ENCODE measurements at regions not wholly inside any gene's neighbourhood (a gene's known extent, or its start where the extent isn't known, plus 50 kb on each side); places are given as distances from the start of the nearest gene placed in this dataset.

DNA sequence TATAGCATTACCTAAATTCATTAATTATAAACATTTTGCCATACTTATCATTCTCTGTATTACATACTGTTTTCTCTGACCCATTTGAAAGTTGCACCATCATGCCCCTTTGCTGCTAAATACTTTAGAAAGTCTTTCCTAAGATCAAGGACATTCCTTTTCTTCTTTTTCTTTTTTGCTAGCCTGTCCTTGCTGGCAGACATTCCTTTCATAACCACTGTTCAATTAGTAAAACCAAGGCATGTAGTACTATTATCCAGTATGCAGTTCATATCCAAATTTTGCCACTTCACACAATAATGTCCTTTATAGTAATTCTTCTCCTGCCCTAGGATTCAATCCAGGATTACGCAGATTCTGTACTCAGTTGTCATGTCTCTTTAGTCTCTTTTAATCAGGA, 321.0 kb upstream of the C2CD4B start:
- no peak overlapping the region for H3K9ac ChIP-seq
- H3K27ac ChIP-seq, result no peak overlapping the region
- no peaks in the 10 kb centered on the region for H3K4me1 ChIP-seq
- H3K4me2 ChIP-seq (ENCODE audit: low read length), result no peak overlapping the region
- no peak for TF ChIP-seq CTCF (IDR thresholded peaks at IDR 0.05)
- no peaks in the 10 kb centered on the region for H3K79me2 ChIP-seq
- H2AFZ ChIP-seq, result no peak overlapping the region
- H3K4me3 ChIP-seq (ENCODE audit: low read depth, low read length), result no peak overlapping the region
- no peaks in the 10 kb centered on the region for H3K9me3 ChIP-seq (ENCODE audit: control insufficient read depth, low read length)
- H3K27me3 ChIP-seq (ENCODE audit: control insufficient read depth, insufficient read depth, low read length), result no peaks in the 10 kb centered on the region
- H3K36me3 ChIP-seq (ENCODE audit: control insufficient read depth, insufficient read depth, low read length), result no peaks in the 10 kb centered on the region

DNA sequence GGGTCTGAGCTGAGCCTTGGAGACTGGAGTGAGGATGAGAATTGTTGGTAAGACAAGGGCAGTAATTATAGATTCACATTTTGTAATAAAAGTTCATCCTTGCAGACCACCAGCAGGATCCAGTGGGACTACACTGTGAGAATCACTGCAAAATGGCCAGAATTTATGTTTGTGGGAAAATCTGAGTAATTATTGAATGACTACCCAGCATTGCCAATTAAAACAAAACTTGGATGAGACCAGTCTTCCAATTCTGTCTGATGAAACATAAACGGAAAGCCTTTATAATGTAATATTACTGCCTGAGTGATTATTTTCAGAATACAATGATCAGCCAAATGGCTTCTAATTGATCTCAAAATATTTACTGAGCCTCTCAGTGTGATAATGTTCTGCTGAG, 323.3 kb upstream of the C2CD4B start:
- Histone ChIP-seq H3K27ac (no peak overlapping the region), H3K79me2 (no peaks in the 10 kb centered on the region), H2AFZ (no peak overlapping the region), H3K36me3 (ENCODE audit: control insufficient read depth, insufficient read depth, low read length) (no peaks in the 10 kb centered on the region), H3K9me3 (ENCODE audit: control insufficient read depth, low read length) (no peaks in the 10 kb centered on the region), H3K4me3 (ENCODE audit: low read depth, low read length) (no peak overlapping the region), H3K4me2 (ENCODE audit: low read length) (no peak overlapping the region), H3K4me1 (no peaks in the 10 kb centered on the region), H3K27me3 (ENCODE audit: control insufficient read depth, insufficient read depth, low read length) (no peaks in the 10 kb centered on the region), H3K9ac (no peak overlapping the region)
- no peak for TF ChIP-seq CTCF (IDR thresholded peaks at IDR 0.05)

GRCh38 chr15:62491642-62492041, 326.6 kb upstream of the C2CD4B start:
- Histone ChIP-seq H2AFZ (no peak overlapping the region), H3K4me3 (ENCODE audit: low read depth, low read length) (no peak overlapping the region), H3K79me2 (no peaks in the 10 kb centered on the region), H3K27me3 (ENCODE audit: control insufficient read depth, insufficient read depth, low read length) (no peaks in the 10 kb centered on the region), H3K4me2 (ENCODE audit: low read length) (no peak overlapping the region), H3K4me1 (no peaks in the 10 kb centered on the region), H3K9me3 (ENCODE audit: control insufficient read depth, low read length) (no peaks in the 10 kb centered on the region), H3K27ac (no peak overlapping the region), H3K9ac (no peak overlapping the region), H3K36me3 (ENCODE audit: control insufficient read depth, insufficient read depth, low read length) (no peaks in the 10 kb centered on the region)
- no peak for TF ChIP-seq CTCF (IDR thresholded peaks at IDR 0.05)

GRCh38 chr15:62492900-62493299, 327.8 kb upstream of the C2CD4B start:
- Histone ChIP-seq H3K36me3 (ENCODE audit: control insufficient read depth, insufficient read depth, low read length) (no peaks in the 10 kb centered on the region), H3K79me2 (no peaks in the 10 kb centered on the region), H2AFZ (no peak overlapping the region), H3K9ac (no peak overlapping the region), H3K27ac (no peak overlapping the region), H3K9me3 (ENCODE audit: control insufficient read depth, low read length) (no peaks in the 10 kb centered on the region), H3K27me3 (ENCODE audit: control insufficient read depth, insufficient read depth, low read length) (no peaks in the 10 kb centered on the region), H3K4me1 (no peaks in the 10 kb centered on the region), H3K4me2 (ENCODE audit: low read length) (no peak overlapping the region), H3K4me3 (ENCODE audit: low read depth, low read length) (no peak overlapping the region)
- no peak for TF ChIP-seq CTCF (IDR thresholded peaks at IDR 0.05)

- no peak overlapping the region for H3K27ac ChIP-seq
- no peaks in the 10 kb centered on the region for H3K27me3 ChIP-seq (ENCODE audit: control insufficient read depth, insufficient read depth, low read length)
- no peaks in the 10 kb centered on the region for H3K9me3 ChIP-seq (ENCODE audit: control insufficient read depth, low read length)
- no peaks in the 10 kb centered on the region for H3K79me2 ChIP-seq
- H3K4me2 ChIP-seq (ENCODE audit: low read length), result no peak overlapping the region
- H3K4me1 ChIP-seq, result no peaks in the 10 kb centered on the region
- H2AFZ ChIP-seq, result no peak overlapping the region
- TF ChIP-seq CTCF (IDR thresholded peaks at IDR 0.05), result no peak
- no peaks in the 10 kb centered on the region for H3K36me3 ChIP-seq (ENCODE audit: control insufficient read depth, insufficient read depth, low read length)
- no peak overlapping the region for H3K4me3 ChIP-seq (ENCODE audit: low read depth, low read length)
- no peak overlapping the region for H3K9ac ChIP-seq
These were observed 329.1 kb upstream of the C2CD4B start for GRCh38 chr15:62494197-62494596.
